ENCODE measurements at regions not wholly inside any gene's neighbourhood (a gene's known extent, or its start where the extent isn't known, plus 50 kb on each side); places are given as distances from the start of the nearest gene placed in this dataset.

DNA sequence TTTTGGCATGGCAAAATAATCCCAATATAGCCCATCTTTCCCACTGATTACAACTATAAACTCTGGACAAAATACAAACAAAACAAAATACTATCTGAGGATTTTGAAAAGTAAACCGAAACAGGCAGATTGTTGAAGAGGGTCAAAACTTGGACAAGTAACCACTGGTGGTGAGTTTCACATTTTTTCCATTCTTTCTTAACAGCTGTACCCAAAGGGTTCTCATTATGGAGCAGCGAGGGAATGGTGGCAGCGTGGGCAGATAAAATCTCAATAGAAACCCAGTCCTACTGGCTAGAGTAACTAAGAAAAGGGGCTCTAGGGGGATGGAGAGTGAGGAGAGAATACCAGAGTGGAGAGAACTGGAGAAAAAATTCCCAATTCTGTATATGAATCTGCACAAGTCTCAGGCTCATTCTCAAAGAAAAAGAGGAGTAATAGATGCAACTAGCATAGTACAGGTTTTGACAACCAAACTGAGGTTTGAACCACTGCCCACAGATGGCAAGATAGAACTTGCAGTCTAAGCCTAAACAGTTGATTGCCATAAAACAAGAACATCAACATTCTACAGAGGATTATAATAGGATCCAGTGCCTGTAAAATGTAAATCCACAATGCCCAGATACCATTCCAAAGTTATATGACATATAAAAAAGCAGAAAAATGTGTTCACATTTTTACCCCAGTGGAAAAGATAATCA lies 284.5 kb downstream of the KCNRG start:
- TF ChIP-seq, protein P1, sequence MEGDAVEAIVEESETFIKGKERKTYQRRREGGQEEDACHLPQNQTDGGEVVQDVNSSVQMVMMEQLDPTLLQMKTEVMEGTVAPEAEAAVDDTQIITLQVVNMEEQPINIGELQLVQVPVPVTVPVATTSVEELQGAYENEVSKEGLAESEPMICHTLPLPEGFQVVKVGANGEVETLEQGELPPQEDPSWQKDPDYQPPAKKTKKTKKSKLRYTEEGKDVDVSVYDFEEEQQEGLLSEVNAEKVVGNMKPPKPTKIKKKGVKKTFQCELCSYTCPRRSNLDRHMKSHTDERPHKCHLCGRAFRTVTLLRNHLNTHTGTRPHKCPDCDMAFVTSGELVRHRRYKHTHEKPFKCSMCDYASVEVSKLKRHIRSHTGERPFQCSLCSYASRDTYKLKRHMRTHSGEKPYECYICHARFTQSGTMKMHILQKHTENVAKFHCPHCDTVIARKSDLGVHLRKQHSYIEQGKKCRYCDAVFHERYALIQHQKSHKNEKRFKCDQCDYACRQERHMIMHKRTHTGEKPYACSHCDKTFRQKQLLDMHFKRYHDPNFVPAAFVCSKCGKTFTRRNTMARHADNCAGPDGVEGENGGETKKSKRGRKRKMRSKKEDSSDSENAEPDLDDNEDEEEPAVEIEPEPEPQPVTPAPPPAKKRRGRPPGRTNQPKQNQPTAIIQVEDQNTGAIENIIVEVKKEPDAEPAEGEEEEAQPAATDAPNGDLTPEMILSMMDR (IDR thresholded peaks at IDR 0.05; ENCODE audit: low read depth, low read length) = no peak
- no peak for TF ChIP-seq POLR2A (IDR thresholded peaks at IDR 0.05; ENCODE audit: extremely low read depth, insufficient read length)
- TF ChIP-seq, protein P2, sequence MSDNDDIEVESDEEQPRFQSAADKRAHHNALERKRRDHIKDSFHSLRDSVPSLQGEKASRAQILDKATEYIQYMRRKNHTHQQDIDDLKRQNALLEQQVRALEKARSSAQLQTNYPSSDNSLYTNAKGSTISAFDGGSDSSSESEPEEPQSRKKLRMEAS (IDR thresholded peaks at IDR 0.05; ENCODE audit: low read depth, low read length) = no peak
- no peak for TF ChIP-seq MYC (IDR thresholded peaks at IDR 0.05; ENCODE audit: low read depth, low read length)
